NB4 (cell line): ENCODE measurements at regions not wholly inside any gene's neighbourhood (a gene's known extent, or its start where the extent isn't known, plus 50 kb on each side); places are given as distances from the start of the nearest gene placed in this dataset.

Experiments
- CTCF ChIP-seq: IDR thresholded peaks from one replicate; pipeline ENCODE4 v1.5.1; 2012; ENCODE audit warnings: low read depth, low read length
- POLR2A ChIP-seq: IDR thresholded peaks from 2 replicates; pipeline ENCODE4 v1.6.1; 2011; ENCODE audit warnings: mild to moderate bottlenecking; ENCODE audit not compliant: insufficient read length; ENCODE audit errors: extremely low read depth

- TF ChIP-seq CTCF (no peak), POLR2A (no peak)
Observed at GRCh38 chr12:30104971-30105370, 321.2 kb upstream of the TMTC1 start.
